WTC11 (cell line): ENCODE measurements at regions not wholly inside any gene's neighbourhood (a gene's known extent, or its start where the extent isn't known, plus 50 kb on each side); places are given as distances from the start of the nearest gene placed in this dataset.

ENCODE experiments used
- ATF6 ChIP-seq: sonication (generic); formaldehyde crosslinking; IDR thresholded peaks from 2 replicates; pipeline ENCODE4 v1.8.1; 2023; ENCODE audit warnings: mild to moderate bottlenecking, missing genetic modification reagents
- CBFB ChIP-seq: sonication (generic); formaldehyde crosslinking; IDR thresholded peaks from 2 replicates; pipeline ENCODE4 v1.8.1; 2022; ENCODE audit warnings: mild to moderate bottlenecking, low read depth, missing genetic modification reagents
- CTCF ChIP-seq: fragments of 200-600 bp; IDR thresholded peaks from 2 replicates; pipeline ENCODE4 v1.8.0; 2022; ENCODE audit warnings: antibody characterized with exemption
- ELF4 ChIP-seq: sonication (generic); formaldehyde crosslinking; IDR thresholded peaks from 2 replicates; pipeline ENCODE4 v1.8.1; 2022; ENCODE audit warnings: low read depth, mild to moderate bottlenecking, moderate library complexity, missing genetic modification reagents
- ESRRA ChIP-seq: sonication (generic); formaldehyde crosslinking; IDR thresholded peaks from 2 replicates; pipeline ENCODE4 v1.8.1; 2022; ENCODE audit warnings: mild to moderate bottlenecking, missing genetic modification reagents, borderline replicate concordance
- ETV6 ChIP-seq: sonication (generic); formaldehyde crosslinking; IDR thresholded peaks from 2 replicates; pipeline ENCODE4 v1.8.1; 2022; ENCODE audit warnings: mild to moderate bottlenecking, missing genetic modification reagents
- HMGXB4 ChIP-seq: sonication (generic); formaldehyde crosslinking; IDR thresholded peaks from 2 replicates; pipeline ENCODE4 v1.8.1; 2023; ENCODE audit warnings: mild to moderate bottlenecking, moderate library complexity, missing genetic modification reagents
- MAX ChIP-seq: sonication (generic); formaldehyde crosslinking; IDR thresholded peaks from 2 replicates; pipeline ENCODE4 v1.8.0; 2022; ENCODE audit warnings: mild to moderate bottlenecking, missing genetic modification reagents
- MLX ChIP-seq: sonication (generic); formaldehyde crosslinking; IDR thresholded peaks from 2 replicates; pipeline ENCODE4 v1.8.1; 2023; ENCODE audit warnings: mild to moderate bottlenecking, missing genetic modification reagents, moderate library complexity
- NFYB ChIP-seq: sonication (generic); formaldehyde crosslinking; conservative IDR thresholded peaks from 2 replicates; pipeline ENCODE4 v1.8.0; 2022; ENCODE audit warnings: low read depth, missing genetic modification reagents
- ZSCAN18 ChIP-seq: fragments of 250-450 bp; sonication (Bioruptor Pico); IDR thresholded peaks from 2 replicates; pipeline ENCODE4 v2.1.2; 2022; ENCODE audit warnings: mild to moderate bottlenecking, moderate library complexity

GRCh38 chrX:10070714-10071436, 85.9 kb upstream of the CLCN4 start:
- TF ChIP-seq ELF4 (CRISPR knock-in tag) (no peak), CTCF (no peak), MAX (CRISPR knock-in tag) (no peak), ZSCAN18 (CRISPR knock-in tag) (no peak), CBFB (CRISPR knock-in tag) (no peak), NFYB (CRISPR knock-in tag) (no peak), MLX (CRISPR knock-in tag) (no peak), ESRRA (CRISPR knock-in tag) (no peak), HMGXB4 (CRISPR knock-in tag) (no peak), ETV6 (no peak), ATF6 (CRISPR knock-in tag) (no peak)
